HCT116 (cell line): ENCODE measurements at regions not wholly inside any gene's neighbourhood (a gene's known extent, or its start where the extent isn't known, plus 50 kb on each side); places are given as distances from the start of the nearest gene placed in this dataset.

Experiments
- ATAC-seq: fragments of 200-7000 bp; cut with Tn5 transposase; 2 replicates; pipeline ENCODE4 v1.9.1; 2020; ENCODE audit warnings: mild to moderate bottlenecking, moderate library complexity
- BruUV-seq: library from RNA; stranded (reverse); fragments of 400-500 nt; replicated peaks from 2 replicates; lab custom pipeline; 2021; lab: Mats Ljungman, UMichigan
- CTCF ChIA-PET: fragments of 300-600 bp; sonication (Branson Sonifier 250); formaldehyde crosslinking; loops from one replicate; lab custom pipeline; 2021; ENCODE audit warnings: antibody characterized with exemption; lab: Charles Lee
- POLR2A ChIA-PET: fragments of 300-600, 350-600 bp; sonication (Branson Sonifier 250); formaldehyde crosslinking; loops from one replicate; lab custom pipeline; 2021; ENCODE audit warnings: antibody characterized with exemption; lab: Charles Lee
- RAD21 ChIA-PET, 2 experiments: fragments of 300-600 bp; sonication (Branson Sonifier 250); formaldehyde crosslinking; loops; one replicate each; lab custom pipeline; 2023; ENCODE audit warnings: low total read pairs in 2 of 2; ENCODE audit not compliant: uncharacterized antibody in 2 of 2, unreplicated experiment in 2 of 2, low non-redundant PET in 1 of 2; lab: Charles Lee
- DNase-seq: peaks from one replicate; pipeline ENCODE4 v3.0.0-alpha.2; 2010; ENCODE audit warnings: low read depth, low spot score
- H2AFZ ChIP-seq: fragments of 200-600 bp; shearing (Covaris generic), sonication (generic); 2 replicates; pipeline ENCODE4 v1.6.1; 2017; ENCODE audit warnings: low read depth, mixed run types, mixed read lengths, antibody characterized with exemption, low read length; ENCODE audit not compliant: poor library complexity, severe bottlenecking
- H3K27ac ChIP-seq: 2 replicates; pipeline ENCODE4 v1.5.1; 2012; ENCODE audit warnings: low read depth, low read length
- H3K27me3 ChIP-seq: fragments of 200-600 bp; sonication (generic); 2 replicates; pipeline ENCODE4 v1.6.1; 2016; ENCODE audit warnings: mixed run types, low read length, mixed read lengths; ENCODE audit not compliant: insufficient read depth
- H3K36me3 ChIP-seq, 2 experiments: fragments of 200-500 bp in 1 of 2; fragments of 200-600 bp in 1 of 2; sonication (Bioruptor generic) in 1 of 2; sonication (generic) in 1 of 2; 2 replicates each; pipeline versions ENCODE4 v1.5.1 to v1.6.1; 2014 to 2016; ENCODE audit warnings: low read length in 2 of 2, inconsistent platforms in 1 of 2, mixed read lengths in 1 of 2, mixed run types in 1 of 2; ENCODE audit not compliant: insufficient read depth in 2 of 2, control insufficient read depth in 1 of 2
- H3K4me1 ChIP-seq, 2 experiments: fragments of 200-600 bp in 1 of 2; sonication (generic) in 1 of 2; 2 replicates each; pipeline versions ENCODE4 v1.5.1 to v1.6.1; 2012 to 2017; ENCODE audit warnings: low read length in 2 of 2, inconsistent platforms in 1 of 2, mild to moderate bottlenecking in 1 of 2, mixed read lengths in 1 of 2, mixed run types in 1 of 2, moderate library complexity in 1 of 2; ENCODE audit not compliant: insufficient read depth in 2 of 2, control insufficient read depth in 1 of 2
- H3K4me2 ChIP-seq: fragments of 200-600 bp; sonication (generic); 2 replicates; pipeline ENCODE4 v1.6.1; 2017; ENCODE audit warnings: mixed run types, low read length, mixed read lengths
- H3K4me3 ChIP-seq, 2 experiments: fragments of 200-600 bp in 1 of 2; sonication (generic) in 1 of 2; replicated peaks in 1 of 2; 2 replicates each; pipeline ENCODE4 v1.5.1; 2011 to 2016; ENCODE audit warnings: low read length in 2 of 2, control low read depth in 1 of 2, low read depth in 1 of 2, mild to moderate bottlenecking in 1 of 2, mixed read lengths in 1 of 2, mixed run types in 1 of 2
- H3K79me2 ChIP-seq: fragments of 200-600 bp; sonication (generic); 2 replicates; pipeline ENCODE4 v1.6.1; 2017; ENCODE audit warnings: mild to moderate bottlenecking, mixed run types, low read length, moderate library complexity, mixed read lengths; ENCODE audit not compliant: insufficient read depth
- H3K9ac ChIP-seq: fragments of 200-600 bp; sonication (generic); 2 replicates; pipeline ENCODE4 v1.6.1; 2016; ENCODE audit warnings: low read length, mixed read lengths
- H3K9me2 ChIP-seq: fragments of 200-600 bp; sonication (generic), shearing (Covaris generic); 2 replicates; pipeline ENCODE4 v1.6.1; 2017; ENCODE audit warnings: mixed run types, mild to moderate bottlenecking, moderate library complexity; ENCODE audit not compliant: insufficient read depth
- H3K9me3 ChIP-seq, 2 experiments: fragments of 200-500 bp in 1 of 2; fragments of 200-600 bp in 1 of 2; sonication (Bioruptor generic) in 1 of 2; sonication (generic) in 1 of 2; 2 replicates each; pipeline ENCODE4 v1.6.1; 2014 to 2017; ENCODE audit warnings: low read length in 2 of 2, mixed read lengths in 2 of 2, inconsistent platforms in 1 of 2, low read depth in 1 of 2, mild to moderate bottlenecking in 1 of 2, mixed run types in 1 of 2, moderate library complexity in 1 of 2; ENCODE audit not compliant: control insufficient read depth in 1 of 2, insufficient read depth in 1 of 2
- H4K20me1 ChIP-seq: fragments of 200-600 bp; sonication (generic), shearing (Covaris generic); 2 replicates; pipeline ENCODE4 v1.6.1; 2017; ENCODE audit warnings: mixed run types, mild to moderate bottlenecking, moderate library complexity; ENCODE audit not compliant: insufficient read depth
- CBX3 ChIP-seq: IDR thresholded peaks from 2 replicates; pipeline ENCODE4 v1.6.1; 2012; ENCODE audit warnings: low read depth
- EGR1 ChIP-seq: IDR thresholded peaks from 2 replicates; pipeline ENCODE4 v1.6.1; 2012; ENCODE audit warnings: low read depth
- ELF1 ChIP-seq: IDR thresholded peaks from 2 replicates; pipeline ENCODE4 v1.6.1; 2012; ENCODE audit warnings: low read depth, borderline replicate concordance
- EZH2 ChIP-seq: fragments of 200-600 bp; sonication (generic); IDR thresholded peaks from 2 replicates; pipeline ENCODE4 v1.6.1; 2017; ENCODE audit warnings: antibody characterized with exemption, mixed run types
- EZH2phosphoT487 ChIP-seq: fragments of 200-600 bp; IDR thresholded peaks from 2 replicates; pipeline ENCODE4 v1.6.1; 2018; ENCODE audit warnings: antibody characterized with exemption, borderline replicate concordance
- JUND ChIP-seq: IDR thresholded peaks from 2 replicates; pipeline ENCODE4 v1.6.1; 2012
- POLR2A ChIP-seq: IDR thresholded peaks from 2 replicates; pipeline ENCODE4 v1.7.0; 2011; ENCODE audit warnings: borderline replicate concordance; ENCODE audit not compliant: insufficient read depth, insufficient read length; ENCODE audit errors: extremely low read depth
- RAD21 ChIP-seq: IDR thresholded peaks from 2 replicates; pipeline ENCODE4 v1.6.1; 2012; ENCODE audit warnings: low read depth, mild to moderate bottlenecking
- SIN3A ChIP-seq: IDR thresholded peaks from 2 replicates; pipeline ENCODE4 v1.6.1; 2012; ENCODE audit warnings: low read depth
- SP1 ChIP-seq: IDR thresholded peaks from 2 replicates; pipeline ENCODE4 v1.6.1; 2012; ENCODE audit warnings: low read depth
- TCF7L2 ChIP-seq: IDR thresholded peaks from 2 replicates; pipeline ENCODE4 v1.7.0; 2011; ENCODE audit warnings: borderline replicate concordance, inconsistent platforms; ENCODE audit not compliant: insufficient read depth, insufficient read length; ENCODE audit errors: extremely low read depth
- YY1 ChIP-seq: IDR thresholded peaks from 2 replicates; pipeline ENCODE4 v1.6.1; 2011; ENCODE audit warnings: low read length, low read depth, moderate library complexity, mild to moderate bottlenecking; ENCODE audit not compliant: insufficient replicate concordance; ENCODE audit errors: extremely low read depth
- ZNF274 ChIP-seq: fragments of 200-500 bp; sonication (Bioruptor generic); IDR thresholded peaks from 2 replicates; pipeline ENCODE4 v1.6.1; 2014; ENCODE audit warnings: mild to moderate bottlenecking, low read depth, low read length, inconsistent platforms
- intact Hi-C: fragments of 100-400 bp; cut with micrococcal nuclease; formaldehyde crosslinking; loops from 2 replicates; pipeline ENCODE4 v1.10.0; 2022
- TF ChIP-seq, protein P1 (sequence below): IDR thresholded peaks from 2 replicates; pipeline ENCODE4 v1.6.1; 2012
- TF ChIP-seq, protein P2 (sequence below): IDR thresholded peaks from 2 replicates; pipeline ENCODE4 v1.6.1; 2012

DNA sequence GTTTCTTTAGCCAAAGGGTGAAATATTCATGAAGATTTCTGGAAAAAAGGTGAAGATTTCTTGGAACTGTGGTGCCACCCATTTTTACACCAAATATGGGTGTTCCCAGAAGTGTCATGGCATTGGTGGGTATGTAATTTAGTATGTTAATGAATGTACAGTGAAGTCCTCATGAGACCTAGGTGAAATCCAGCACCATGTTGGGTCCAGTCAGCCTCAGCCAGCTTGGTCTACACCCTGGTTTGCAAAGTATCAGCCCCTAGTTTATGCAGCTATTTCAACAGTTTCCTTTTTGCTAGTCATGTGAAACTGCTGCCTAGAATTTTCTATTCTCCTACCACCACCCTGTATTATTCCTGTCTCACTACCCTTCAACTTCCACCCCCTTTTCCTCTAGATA is 63.1 kb upstream of the CXADR start:
- Histone ChIP-seq H2AFZ (no peak overlapping the region), H3K4me2 (no peak overlapping the region), H3K9me2 (no peaks in the 10 kb centered on the region), H3K9ac (no peak overlapping the region), H3K27ac (no peak overlapping the region), H3K79me2 (no peaks in the 10 kb centered on the region), H3K4me3 (no peak overlapping the region), H3K27me3 (no peaks in the 10 kb centered on the region), H3K9me3 (no peaks in the 10 kb centered on the region), H3K36me3 (no peaks in the 10 kb centered on the region), H4K20me1 (no peaks in the 10 kb centered on the region), H3K4me1 (peaks cover 4 to 7% of the 10 kb centered on the region in 2 experiments; a peak in 3 of 4 replicates)
- no peak for DNase-seq
- CTCF ChIA-PET = no interaction called here
- no TSS peak for BruUV-seq
- TF ChIP-seq, protein P1, sequence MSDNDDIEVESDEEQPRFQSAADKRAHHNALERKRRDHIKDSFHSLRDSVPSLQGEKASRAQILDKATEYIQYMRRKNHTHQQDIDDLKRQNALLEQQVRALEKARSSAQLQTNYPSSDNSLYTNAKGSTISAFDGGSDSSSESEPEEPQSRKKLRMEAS = no peak
- TF ChIP-seq SIN3A (no peak), JUND (no peak), ELF1 (no peak), YY1 (no peak), TCF7L2 (no peak), RAD21 (no peak), EZH2 (no peak), POLR2A (no peak), EGR1 (no peak), SP1 (no peak), EZH2phosphoT487 (no peak), CBX3 (no peak), ZNF274 (no peak)
- TF ChIP-seq, protein P2, sequence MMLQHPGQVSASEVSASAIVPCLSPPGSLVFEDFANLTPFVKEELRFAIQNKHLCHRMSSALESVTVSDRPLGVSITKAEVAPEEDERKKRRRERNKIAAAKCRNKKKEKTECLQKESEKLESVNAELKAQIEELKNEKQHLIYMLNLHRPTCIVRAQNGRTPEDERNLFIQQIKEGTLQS = no peak
- intact Hi-C loops = loop anchor here (5.0 kb wide), 1 partner anchor 43 kb away; no protein-coding TSS in a partner anchor
- RAD21 ChIA-PET = no interaction called here
- POLR2A ChIA-PET = no interaction called here
- ATAC-seq = no peak
